SW 1271 (cell line): ENCODE measurements at regions not wholly inside any gene's neighbourhood (a gene's known extent, or its start where the extent isn't known, plus 50 kb on each side); places are given as distances from the start of the nearest gene placed in this dataset.

Experiments used
- DNase-seq, 2 experiments: peaks; one replicate each; lab custom pipeline; 2025; lab: John Stamatoyannopoulos, UW

- no peak for DNase-seq
These were observed 113.4 kb downstream of the SPTSSA start for GRCh38 chr14:34348592-34348991.

- DNase-seq: no peak
These were observed 114.4 kb downstream of the SPTSSA start for GRCh38 chr14:34347683-34348082.

GRCh38 chr14:34345718-34346465, 116.1 kb downstream of the SPTSSA start:
- DNase-seq: no peak

GRCh38 chr14:34344318-34344717, 117.7 kb downstream of the SPTSSA start:
- no peak for DNase-seq

GRCh38 chr14:34340025-34340625, 121.9 kb downstream of the SPTSSA start:
- DNase-seq: no peak

GRCh38 chr14:34338056-34338455, 124.0 kb downstream of the SPTSSA start:
- DNase-seq: no peak

GRCh38 chr14:34336501-34336900, 125.5 kb downstream of the SPTSSA start:
- no peak for DNase-seq

GRCh38 chr14:34335968-34336367, 126.1 kb downstream of the SPTSSA start:
- no peak for DNase-seq

- no peak for DNase-seq
These were observed 127.7 kb downstream of the SPTSSA start for GRCh38 chr14:34334329-34334728.

- peak in 1 of 2 experiments; percentile 31 for DNase-seq
These were observed 130.1 kb downstream of the SPTSSA start for GRCh38 chr14:34331728-34332623.

- no peak for DNase-seq
These were observed 131.2 kb downstream of the SPTSSA start for GRCh38 chr14:34330846-34331245.

- no peak for DNase-seq
These were observed 132.7 kb downstream of the SPTSSA start for GRCh38 chr14:34329301-34329700.

- no peak for DNase-seq
These were observed 133.9 kb downstream of the SPTSSA start for GRCh38 chr14:34328178-34328577.

- DNase-seq: no peak
These were observed 136.5 kb downstream of the SPTSSA start for GRCh38 chr14:34325493-34325892.

- DNase-seq: peak in 1 of 2 experiments; percentile 51
These were observed 137.7 kb downstream of the SPTSSA start for GRCh38 chr14:34324363-34324795.

GRCh38 chr14:34322940-34323418, 139.1 kb downstream of the SPTSSA start:
- peak in 1 of 2 experiments; percentile 50 for DNase-seq

GRCh38 chr14:34319140-34319539, 142.9 kb downstream of the SPTSSA start:
- no peak for DNase-seq

- no peak for DNase-seq
These were observed 144.0 kb downstream of the SPTSSA start for GRCh38 chr14:34318014-34318413.

- no peak for DNase-seq
These were observed 151.3 kb downstream of the SPTSSA start for GRCh38 chr14:34310724-34311123.

- DNase-seq: no peak
These were observed 158.2 kb downstream of the SPTSSA start for GRCh38 chr14:34303811-34304210.

GRCh38 chr14:34302654-34303053, 159.4 kb downstream of the SPTSSA start:
- DNase-seq: no peak
